ENCODE measurements at regions not wholly inside any gene's neighbourhood (a gene's known extent, or its start where the extent isn't known, plus 50 kb on each side); places are given as distances from the start of the nearest gene placed in this dataset.

GRCh38 chr22:27153386-27153785, 496.0 kb downstream of the MIAT start:
- DNase-seq, result no peak

GRCh38 chr22:27154717-27155116, 497.3 kb downstream of the MIAT start:
- no peak for DNase-seq

GRCh38 chr22:27156821-27157489, 499.6 kb downstream of the MIAT start:
- no peak for DNase-seq

GRCh38 chr22:27157666-27158370, 500.4 kb downstream of the MIAT start:
- DNase-seq, result no peak

GRCh38 chr22:27159016-27159415, 501.6 kb downstream of the MIAT start:
- DNase-seq, result no peak

- no peak for DNase-seq
Measured at GRCh38 chr22:27159716-27160295, 502.4 kb downstream of the MIAT start.

GRCh38 chr22:27163162-27164137, 506.1 kb downstream of the MIAT start:
- DNase-seq, result no peak

- DNase-seq, result no peak
Measured at GRCh38 chr22:27164781-27165503, 507.6 kb downstream of the MIAT start.

GRCh38 chr22:27168681-27169080, 511.3 kb downstream of the MIAT start:
- DNase-seq, result no peak

GRCh38 chr22:27170491-27170890, 513.1 kb downstream of the MIAT start:
- DNase-seq, result peak; percentile 71

GRCh38 chr22:27171212-27171611, 513.8 kb downstream of the MIAT start:
- no peak for DNase-seq

GRCh38 chr22:27173530-27173929, 516.1 kb downstream of the MIAT start:
- no peak for DNase-seq

GRCh38 chr22:27175021-27175838, 517.8 kb downstream of the MIAT start:
- DNase-seq, result no peak

- no peak for DNase-seq
Measured at GRCh38 chr22:27175974-27176373, 518.6 kb downstream of the MIAT start.

GRCh38 chr22:27179161-27179560, 521.8 kb downstream of the MIAT start:
- DNase-seq, result no peak

GRCh38 chr22:27181537-27181936, 524.1 kb downstream of the MIAT start:
- DNase-seq, result no peak

GRCh38 chr22:27183474-27183873, 526.1 kb downstream of the MIAT start:
- no peak for DNase-seq

GRCh38 chr22:27185099-27185709, 527.8 kb downstream of the MIAT start:
- DNase-seq, result no peak

- no peak for DNase-seq
Measured at GRCh38 chr22:27185760-27186302, 528.4 kb downstream of the MIAT start.

GRCh38 chr22:27186643-27187042, 529.3 kb downstream of the MIAT start:
- DNase-seq, result no peak

Measured in femur (tissue), 1 donor.